Cardiac muscle cell (in vitro differentiated cells and primary cell): ENCODE measurements at regions not wholly inside any gene's neighbourhood (a gene's known extent, or its start where the extent isn't known, plus 50 kb on each side); places are given as distances from the start of the nearest gene placed in this dataset.

Experiments used
- DNase-seq, 2 donors: peaks; one replicate each; pipeline versions ENCODE4 v3.0.0 to v3.0.0-alpha.2; 2010 to 2017; ENCODE audit warnings: low read depth in 1 of 2, low spot score in 1 of 2
- H3K27ac ChIP-seq: fragments of 200-600 bp; sonication (generic); 2 replicates; pipeline ENCODE4 v1.5.1; 2016
- H3K27me3 ChIP-seq: fragments of 200-600 bp; sonication (generic); 2 replicates; pipeline ENCODE4 v1.6.0; 2016; ENCODE audit warnings: control low read depth
- H3K36me3 ChIP-seq: fragments of 200-600 bp; sonication (generic); 2 replicates; pipeline ENCODE4 v1.5.1; 2016; ENCODE audit warnings: control low read depth
- H3K4me1 ChIP-seq: fragments of 200-600 bp; sonication (generic); 2 replicates; pipeline ENCODE4 v1.8.1; 2017; ENCODE audit warnings: low read depth, mild to moderate bottlenecking, mixed run types
- H3K4me3 ChIP-seq: fragments of 200-600 bp; sonication (generic); 2 replicates; pipeline ENCODE4 v1.5.1; 2016; ENCODE audit warnings: mild to moderate bottlenecking
- H3K9me3 ChIP-seq: fragments of 200-600 bp; sonication (generic); 2 replicates; pipeline ENCODE4 v1.5.1; 2017; ENCODE audit warnings: low read depth, mild to moderate bottlenecking, control low read depth
- CTCF ChIP-seq: IDR thresholded peaks from 2 replicates; pipeline ENCODE4 v1.5.1; 2012; ENCODE audit warnings: low read depth, mild to moderate bottlenecking, low read length

- H3K9me3 ChIP-seq, result no peaks in the 10 kb centered on the region
- H3K4me1 ChIP-seq, result no peaks in the 10 kb centered on the region
- H3K36me3 ChIP-seq, result no peaks in the 10 kb centered on the region
- no peak overlapping the region for H3K4me3 ChIP-seq
- no peak overlapping the region for H3K27ac ChIP-seq
- H3K27me3 ChIP-seq, result no peaks in the 10 kb centered on the region
- TF ChIP-seq CTCF, result no peak
- no peak for DNase-seq
Measured at GRCh38 chr12:13843841-13844240, 137.6 kb downstream of the GRIN2B start.

- H3K27me3 ChIP-seq, result no peaks in the 10 kb centered on the region
- peaks cover 8% of the 10 kb centered on the region for H3K4me1 ChIP-seq
- TF ChIP-seq CTCF, result no peak
- H3K4me3 ChIP-seq, result no peak overlapping the region
- no peak overlapping the region for H3K27ac ChIP-seq
- no peaks in the 10 kb centered on the region for H3K36me3 ChIP-seq
- H3K9me3 ChIP-seq, result no peaks in the 10 kb centered on the region
- no peak for DNase-seq
Measured at GRCh38 chr12:13841358-13841757, 140.0 kb downstream of the GRIN2B start.

GRCh38 chr12:13839365-13840336 is 141.8 kb downstream of the GRIN2B start:
- no peak for TF ChIP-seq CTCF
- no peak for DNase-seq
- H3K27me3 ChIP-seq, result no peaks in the 10 kb centered on the region

GRCh38 chr12:13836099-13836498 is 145.3 kb downstream of the GRIN2B start:
- H3K4me3 ChIP-seq, result no peak overlapping the region
- no peak for DNase-seq
- H3K4me1 ChIP-seq, result peaks cover 8% of the 10 kb centered on the region
- H3K27me3 ChIP-seq, result no peaks in the 10 kb centered on the region
- no peaks in the 10 kb centered on the region for H3K9me3 ChIP-seq
- H3K36me3 ChIP-seq, result no peaks in the 10 kb centered on the region
- no peak for TF ChIP-seq CTCF
- H3K27ac ChIP-seq, result no peak overlapping the region

More at GRCh38 chr12:13839365-13840336, 141.8 kb downstream of the GRIN2B start:
- Histone ChIP-seq H3K9me3 (no peaks in the 10 kb centered on the region), H3K36me3 (no peaks in the 10 kb centered on the region), H3K4me3 (no peak overlapping the region), H3K27ac (no peak overlapping the region), H3K4me1 (peaks cover 8% of the 10 kb centered on the region)

GRCh38 chr12:13835652-13836051 is 145.8 kb downstream of the GRIN2B start:
- no peak for TF ChIP-seq CTCF
- Histone ChIP-seq H3K9me3 (no peaks in the 10 kb centered on the region), H3K4me3 (no peak overlapping the region), H3K27ac (no peak overlapping the region), H3K36me3 (no peaks in the 10 kb centered on the region), H3K27me3 (no peaks in the 10 kb centered on the region), H3K4me1 (peaks cover 8% of the 10 kb centered on the region)
- DNase-seq, result no peak
